ENCODE measurements at regions not wholly inside any gene's neighbourhood (a gene's known extent, or its start where the extent isn't known, plus 50 kb on each side); places are given as distances from the start of the nearest gene placed in this dataset.
A peak's percentile ranks its signal among the peaks of the same experiment; 100 is the strongest.

DNA sequence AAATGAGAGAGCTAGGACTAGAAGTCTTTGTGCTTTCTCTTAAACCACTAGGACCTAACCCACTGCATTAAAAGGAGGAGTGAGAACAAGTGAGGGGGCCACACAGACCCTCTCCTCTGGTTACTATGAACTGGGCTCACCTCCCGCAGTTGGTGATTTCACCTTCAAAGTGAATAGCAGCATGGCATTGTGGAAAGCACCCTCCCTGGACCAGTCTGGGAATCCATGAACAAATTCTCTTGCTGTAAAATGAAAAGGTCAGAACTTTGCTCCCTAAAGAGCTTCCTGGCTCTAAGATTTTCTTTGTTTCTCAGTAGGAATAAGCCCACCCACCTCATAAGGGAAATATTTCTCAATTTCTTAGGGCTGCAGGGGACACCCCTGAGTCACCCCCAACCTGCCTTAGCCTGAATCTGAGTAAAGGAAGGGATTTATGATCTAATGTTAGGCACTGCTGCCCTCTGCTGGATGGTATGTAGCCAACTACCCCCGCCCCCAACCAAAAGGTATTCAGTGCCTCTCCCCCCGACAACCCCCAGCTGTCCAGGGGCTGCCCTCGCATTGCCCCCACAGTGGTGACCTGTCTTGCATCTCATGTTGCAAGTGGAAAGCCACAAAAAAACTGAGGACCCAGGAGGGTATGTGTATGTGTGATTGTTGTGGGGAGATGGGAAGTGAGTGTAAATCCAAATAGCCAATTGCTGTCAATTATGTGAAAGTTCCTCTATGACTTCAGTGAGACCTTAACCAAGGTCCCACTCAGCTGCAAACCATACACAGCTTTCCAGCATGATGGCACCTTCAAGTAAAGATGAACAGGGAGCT, 230.9 kb upstream of the SLC14A2 start:
- TF ChIP-seq MYC (IDR thresholded peaks at IDR 0.05; ENCODE audit: low read depth, low read length) (no peak), POLR2A (IDR thresholded peaks at IDR 0.05; ENCODE audit: extremely low read depth, insufficient read length) (no peak)
- TF ChIP-seq, protein P1, sequence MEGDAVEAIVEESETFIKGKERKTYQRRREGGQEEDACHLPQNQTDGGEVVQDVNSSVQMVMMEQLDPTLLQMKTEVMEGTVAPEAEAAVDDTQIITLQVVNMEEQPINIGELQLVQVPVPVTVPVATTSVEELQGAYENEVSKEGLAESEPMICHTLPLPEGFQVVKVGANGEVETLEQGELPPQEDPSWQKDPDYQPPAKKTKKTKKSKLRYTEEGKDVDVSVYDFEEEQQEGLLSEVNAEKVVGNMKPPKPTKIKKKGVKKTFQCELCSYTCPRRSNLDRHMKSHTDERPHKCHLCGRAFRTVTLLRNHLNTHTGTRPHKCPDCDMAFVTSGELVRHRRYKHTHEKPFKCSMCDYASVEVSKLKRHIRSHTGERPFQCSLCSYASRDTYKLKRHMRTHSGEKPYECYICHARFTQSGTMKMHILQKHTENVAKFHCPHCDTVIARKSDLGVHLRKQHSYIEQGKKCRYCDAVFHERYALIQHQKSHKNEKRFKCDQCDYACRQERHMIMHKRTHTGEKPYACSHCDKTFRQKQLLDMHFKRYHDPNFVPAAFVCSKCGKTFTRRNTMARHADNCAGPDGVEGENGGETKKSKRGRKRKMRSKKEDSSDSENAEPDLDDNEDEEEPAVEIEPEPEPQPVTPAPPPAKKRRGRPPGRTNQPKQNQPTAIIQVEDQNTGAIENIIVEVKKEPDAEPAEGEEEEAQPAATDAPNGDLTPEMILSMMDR (IDR thresholded peaks at IDR 0.05; ENCODE audit: low read depth, low read length): peak; percentile 59
- no peak overlapping the region for H3K4me3 ChIP-seq (ENCODE audit: low read depth, low read length)
- DNase-seq (ENCODE audit: low read depth): peak; percentile 61

DNA sequence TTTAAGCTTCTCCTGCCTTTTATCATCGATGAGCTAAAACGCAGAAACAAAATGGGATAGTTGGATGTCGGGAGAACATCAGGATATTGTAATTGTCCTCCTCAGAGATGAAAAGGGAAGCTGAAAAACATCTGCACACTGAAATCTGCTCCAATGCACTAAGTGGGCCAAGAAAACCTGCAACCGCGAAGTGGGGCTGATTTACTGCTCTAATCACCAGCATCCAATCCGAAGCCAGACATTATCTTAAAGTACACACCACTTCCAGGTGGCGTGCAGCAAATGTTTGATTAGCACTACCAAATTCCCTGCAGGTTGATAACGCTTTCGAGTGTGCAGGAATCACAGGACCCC, 230.3 kb upstream of the SLC14A2 start:
- H3K4me3 ChIP-seq (ENCODE audit: low read depth, low read length): no peak overlapping the region
- TF ChIP-seq MYC (IDR thresholded peaks at IDR 0.05; ENCODE audit: low read depth, low read length) (no peak), POLR2A (IDR thresholded peaks at IDR 0.05; ENCODE audit: extremely low read depth, insufficient read length) (no peak)
- TF ChIP-seq, protein P2, sequence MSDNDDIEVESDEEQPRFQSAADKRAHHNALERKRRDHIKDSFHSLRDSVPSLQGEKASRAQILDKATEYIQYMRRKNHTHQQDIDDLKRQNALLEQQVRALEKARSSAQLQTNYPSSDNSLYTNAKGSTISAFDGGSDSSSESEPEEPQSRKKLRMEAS (IDR thresholded peaks at IDR 0.05; ENCODE audit: low read depth, low read length): no peak
- TF ChIP-seq, protein P1 (IDR thresholded peaks at IDR 0.05; ENCODE audit: low read depth, low read length): no peak
- no peak for DNase-seq (ENCODE audit: low read depth)

DNA sequence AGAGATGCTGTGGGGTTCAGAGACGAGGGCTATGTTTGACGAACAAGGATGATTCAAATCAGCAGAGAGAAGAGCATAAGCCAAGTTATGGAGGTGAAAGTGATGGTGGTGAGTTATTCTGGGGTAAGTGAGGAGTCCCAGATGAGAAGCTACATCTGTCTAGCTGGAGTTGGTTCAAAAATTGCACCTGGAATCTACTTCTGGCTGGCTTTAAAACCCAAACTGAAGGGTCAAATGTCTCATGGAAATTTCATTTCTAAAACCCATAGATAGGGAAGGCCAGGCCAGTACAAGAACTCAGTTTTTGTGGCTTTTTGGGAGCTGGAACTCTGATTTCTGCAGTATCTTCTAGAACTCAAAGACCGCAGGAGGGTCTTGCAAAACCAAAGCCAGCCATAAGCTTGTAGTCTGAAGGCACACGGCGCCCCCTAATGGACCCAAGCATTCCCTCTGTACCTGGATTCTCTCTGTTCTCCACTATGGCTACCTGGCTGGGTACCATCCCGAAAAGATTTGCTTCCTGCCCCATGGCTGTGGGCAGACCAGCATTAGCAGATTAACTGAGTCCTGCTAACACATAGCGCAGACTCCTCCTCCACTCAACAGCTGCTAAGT, 229.1 kb upstream of the SLC14A2 start:
- DNase-seq (ENCODE audit: low read depth): peak; percentile 47
- no peak overlapping the region for H3K4me3 ChIP-seq (ENCODE audit: low read depth, low read length)
- no peak for TF ChIP-seq MYC (IDR thresholded peaks at IDR 0.05; ENCODE audit: low read depth, low read length)
- TF ChIP-seq, protein P1 (IDR thresholded peaks at IDR 0.05; ENCODE audit: low read depth, low read length): peak; percentile 48

DNA sequence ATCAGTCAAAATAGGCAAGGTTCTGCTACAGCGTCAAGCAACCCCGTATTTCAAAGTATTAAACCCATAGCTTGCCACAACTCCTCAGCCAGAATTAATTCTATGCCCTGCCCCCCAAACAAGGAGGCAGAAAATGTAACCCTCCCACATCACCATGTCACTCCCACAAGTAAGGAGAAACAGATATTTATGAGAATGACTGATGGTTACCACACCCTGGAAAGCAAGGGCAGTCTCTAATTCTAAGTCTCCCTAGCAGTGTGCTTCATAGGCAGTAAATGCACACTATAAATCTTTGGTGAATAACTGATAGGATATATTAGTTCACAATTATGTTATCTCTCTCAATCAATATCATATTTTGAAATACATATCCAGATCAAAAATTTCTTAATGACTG, 228.0 kb upstream of the SLC14A2 start:
- TF ChIP-seq, protein P1 (IDR thresholded peaks at IDR 0.05; ENCODE audit: low read depth, low read length): no peak
- TF ChIP-seq POLR2A (IDR thresholded peaks at IDR 0.05; ENCODE audit: extremely low read depth, insufficient read length) (no peak), MYC (IDR thresholded peaks at IDR 0.05; ENCODE audit: low read depth, low read length) (no peak)
- TF ChIP-seq, protein P2 (IDR thresholded peaks at IDR 0.05; ENCODE audit: low read depth, low read length): no peak
- no peak for DNase-seq (ENCODE audit: low read depth)
- no peak overlapping the region for H3K4me3 ChIP-seq (ENCODE audit: low read depth, low read length)

DNA sequence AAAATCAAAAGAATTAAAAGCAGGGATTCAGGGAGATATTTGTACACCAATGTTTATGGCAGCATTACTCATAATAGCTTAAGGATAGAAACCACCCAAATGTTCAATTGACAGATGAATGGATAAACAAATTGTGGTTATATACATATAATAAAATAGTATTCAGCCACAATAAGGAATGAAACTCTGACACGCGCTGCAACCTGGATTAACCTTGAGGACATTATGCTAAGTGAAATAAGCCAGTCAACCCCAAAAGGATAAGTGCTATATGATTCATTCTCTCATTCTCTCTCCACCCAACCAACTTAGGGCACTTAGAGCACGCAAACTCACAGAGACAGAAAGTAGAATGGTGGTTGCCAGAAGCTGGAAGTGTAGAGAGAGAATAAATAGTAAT, 216.8 kb upstream of the SLC14A2 start:
- no peak overlapping the region for H3K4me3 ChIP-seq (ENCODE audit: low read depth, low read length)
- no peak for TF ChIP-seq POLR2A (IDR thresholded peaks at IDR 0.05; ENCODE audit: extremely low read depth, insufficient read length)
- TF ChIP-seq, protein P2 (IDR thresholded peaks at IDR 0.05; ENCODE audit: low read depth, low read length): no peak
- no peak for TF ChIP-seq MYC (IDR thresholded peaks at IDR 0.05; ENCODE audit: low read depth, low read length)
- TF ChIP-seq, protein P1 (IDR thresholded peaks at IDR 0.05; ENCODE audit: low read depth, low read length): no peak
- DNase-seq (ENCODE audit: low read depth): no peak
